Heart left ventricle (tissue), 16 donors: ENCODE measurements at regions not wholly inside any gene's neighbourhood (a gene's known extent, or its start where the extent isn't known, plus 50 kb on each side); places are given as distances from the start of the nearest gene placed in this dataset.

Source experiments
- ATAC-seq, 4 donors: fragments of 200-7000 bp; cut with Tn5 transposase; one replicate each; pipeline ENCODE4 v1.9.1; 2020 to 2022; ENCODE audit warnings: moderate library complexity in 4 of 4, mild to moderate bottlenecking in 3 of 4, moderate number of reproducible peaks in 1 of 4
- DNase-seq, 5 donors: peaks; one replicate each; pipeline ENCODE4 v3.0.0-alpha.2; 2020
- H3K27ac ChIP-seq, 12 donors: fragments of 200-600 bp; sonication (generic) in 4 of 12; one replicate each; pipeline versions ENCODE4 v1.5.0 to v1.8.0; 2016 to 2022; ENCODE audit warnings: mild to moderate bottlenecking in 2 of 12
- H3K27me3 ChIP-seq, 9 donors: fragments of 200-600 bp; sonication (generic) in 2 of 9; one replicate each; pipeline versions ENCODE4 v1.5.1 to v1.8.0; 2016 to 2022; ENCODE audit warnings: mild to moderate bottlenecking in 3 of 9
- H3K36me3 ChIP-seq, 9 donors: fragments of 200-600 bp; sonication (generic) in 2 of 9; one replicate each; pipeline versions ENCODE4 v1.5.0 to v1.8.0; 2018 to 2022; ENCODE audit warnings: mild to moderate bottlenecking in 2 of 9
- H3K4me1 ChIP-seq, 12 donors: fragments of 200-600 bp; sonication (generic) in 4 of 12; one replicate each; pipeline versions ENCODE4 v1.5.0 to v1.8.0; 2016 to 2022; ENCODE audit warnings: mild to moderate bottlenecking in 3 of 12
- H3K4me3 ChIP-seq, 12 donors: fragments of 200-600 bp; sonication (generic) in 4 of 12; one replicate each; pipeline versions ENCODE4 v1.5.0 to v1.8.0; 2017 to 2022; ENCODE audit warnings: mild to moderate bottlenecking in 9 of 12, moderate library complexity in 4 of 12
- H3K9me3 ChIP-seq, 12 donors: fragments of 200-600 bp; sonication (generic) in 4 of 12; one replicate each; pipeline versions ENCODE4 v1.5.0 to v1.8.0; 2016 to 2022; ENCODE audit warnings: mild to moderate bottlenecking in 1 of 12
- POLR2A ChIP-seq, 2 donors: fragments of 450-650 bp; IDR thresholded peaks; one replicate each; pipeline ENCODE4 v1.6.1; 2017; ENCODE audit warnings: antibody characterized with exemption in 2 of 2, mild to moderate bottlenecking in 2 of 2, moderate library complexity in 2 of 2
- WGBS, 4 donors: extraction: QIAGEN DNeasy Blood & Tissue Kit in 2 of 4; methylation state at CpG; one replicate each; pipeline versions ENCODE4 v1.1.5 to v1.1.7; 2013 to 2018; 5-methylcytosine and 5-hydroxymethylcytosine counted together
- intact Hi-C, 10 donors: fragments of 100-400 bp; cut with DNase I; formaldehyde crosslinking; loops; one replicate each; pipeline versions ENCODE4 v1.11.1 to v1.14.2; 2022
- TF ChIP-seq, protein P1 (sequence below), 12 donors: fragments of 200-600 bp; sonication (generic) in 4 of 12; IDR thresholded peaks; one replicate each; pipeline versions ENCODE4 v1.5.0 to v1.8.0; 2018 to 2022; ENCODE audit warnings: antibody characterized with exemption in 12 of 12, mild to moderate bottlenecking in 5 of 12
- donor health status: ischemic (EF 13 %, LVEDD 7.1; RV severe dilation, severe dysfunction).
- donor health status: healthy with polysubstance abuse.
- donor health status: DM: no; HTN: yes; CAD: no.
- donor health status: DM: no; HTN: no; CAD: no.
- donor health status: ischemic (EF 25% LVEDD 6.9; RV normal size, moderate dysfunction).
- donor health status: ischemic (EF 25% LVEDD 5.7; RV mildly dilated, moderate dysfunction).
- donor health status: healthy.
- donor health status: DM: yes; HTN: yes; CAD: no.
- donor health status: ischemic (EF 35%, LVEDD 5.7; RV mildly dilated, moderate dysfunction).
- donor health status: nonischemic (EF 11% LVEDD 7.7; RV severe dilation, severe dysfunction).
- donor health status: DM: yes; HTN: yes; CAD: no.
- donor health status: PGD.
- donor health status: ischemic (EF 29% LVEDD 5.4; RV normal size, mild dysfunction).
- donor health status: nonischemic (EF 23%, LVEDD 6.1; RV moderate dilation, normal function).

DNA sequence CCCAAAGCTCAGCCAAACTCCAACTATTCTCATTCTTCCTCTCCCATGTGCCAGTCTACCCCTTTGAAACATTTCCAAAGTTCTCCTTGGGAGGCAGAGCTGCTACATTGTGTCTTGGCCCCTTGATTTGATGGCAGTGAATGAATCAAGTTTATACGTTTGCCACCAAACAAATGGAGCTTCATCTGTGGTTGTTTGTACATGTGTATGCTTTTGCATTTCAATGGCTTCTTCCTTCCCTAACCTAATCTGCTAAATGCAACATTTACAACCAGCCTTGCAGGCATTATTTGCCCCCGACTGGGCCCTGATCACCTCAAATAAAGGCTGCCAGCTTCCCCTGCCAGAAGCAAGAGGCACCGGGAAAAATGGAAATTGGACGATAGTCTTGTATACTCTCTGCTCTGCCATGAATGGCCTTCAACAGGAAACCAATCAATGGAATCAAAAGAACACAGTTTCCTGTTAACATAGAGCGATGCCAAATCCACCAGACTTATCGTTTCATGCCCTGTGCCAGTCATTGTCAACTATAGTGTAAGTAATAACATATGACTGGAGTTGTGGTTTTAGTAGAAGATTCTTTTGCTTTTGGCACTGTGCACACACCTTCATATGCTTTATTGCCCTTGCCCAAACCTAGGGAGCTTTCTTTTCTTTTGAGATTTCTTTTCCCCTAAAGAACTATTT lies 97.8 kb downstream of the TMEM30B start:
- ATAC-seq, result no peak
- no peak overlapping the region for H3K27ac ChIP-seq

DNA sequence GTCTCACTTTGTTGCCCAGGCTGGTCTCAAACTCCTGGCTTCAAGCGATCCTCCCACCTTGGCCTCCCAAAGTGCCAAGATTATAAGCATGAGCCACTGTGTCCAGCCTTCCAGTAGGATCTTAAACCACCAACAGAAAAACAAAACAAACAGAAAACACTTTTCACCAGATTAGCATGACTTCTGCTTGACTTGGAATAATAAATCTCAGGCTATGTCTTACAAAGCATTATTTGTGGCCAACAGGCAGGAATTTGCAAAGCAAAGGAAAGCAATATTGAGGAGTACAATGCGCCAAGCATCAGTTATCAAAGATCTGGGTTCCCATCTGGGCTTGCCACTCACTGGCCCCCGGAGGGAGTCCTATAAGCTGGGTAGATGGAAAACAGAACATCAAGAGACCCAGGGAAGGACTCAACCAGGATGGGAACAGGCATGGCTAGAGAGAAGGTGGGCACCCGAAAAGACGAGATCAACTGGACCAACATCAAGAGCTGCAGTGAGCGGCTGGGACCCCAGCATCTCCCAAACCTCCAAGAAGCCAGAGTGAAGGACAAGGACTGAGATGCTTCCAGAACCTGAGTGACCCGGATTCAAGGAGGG lies 101.2 kb downstream of the TMEM30B start:
- intact Hi-C loops, result no loop called here
- H3K36me3 ChIP-seq, result no peaks in the 10 kb centered on the region

More for the DNA sequence above, 97.8 kb downstream of the TMEM30B start:
- peaks cover 0 to 18% (median 5%) of the 10 kb centered on the region in 12 donors for H3K4me1 ChIP-seq
- 54 to 58% (median 56%) methylated on average over 6 of the region's 6 CpGs for WGBS, 4 donors
- TF ChIP-seq POLR2A (IDR thresholded peaks at IDR 0.05), result no peak
- TF ChIP-seq, protein P1, sequence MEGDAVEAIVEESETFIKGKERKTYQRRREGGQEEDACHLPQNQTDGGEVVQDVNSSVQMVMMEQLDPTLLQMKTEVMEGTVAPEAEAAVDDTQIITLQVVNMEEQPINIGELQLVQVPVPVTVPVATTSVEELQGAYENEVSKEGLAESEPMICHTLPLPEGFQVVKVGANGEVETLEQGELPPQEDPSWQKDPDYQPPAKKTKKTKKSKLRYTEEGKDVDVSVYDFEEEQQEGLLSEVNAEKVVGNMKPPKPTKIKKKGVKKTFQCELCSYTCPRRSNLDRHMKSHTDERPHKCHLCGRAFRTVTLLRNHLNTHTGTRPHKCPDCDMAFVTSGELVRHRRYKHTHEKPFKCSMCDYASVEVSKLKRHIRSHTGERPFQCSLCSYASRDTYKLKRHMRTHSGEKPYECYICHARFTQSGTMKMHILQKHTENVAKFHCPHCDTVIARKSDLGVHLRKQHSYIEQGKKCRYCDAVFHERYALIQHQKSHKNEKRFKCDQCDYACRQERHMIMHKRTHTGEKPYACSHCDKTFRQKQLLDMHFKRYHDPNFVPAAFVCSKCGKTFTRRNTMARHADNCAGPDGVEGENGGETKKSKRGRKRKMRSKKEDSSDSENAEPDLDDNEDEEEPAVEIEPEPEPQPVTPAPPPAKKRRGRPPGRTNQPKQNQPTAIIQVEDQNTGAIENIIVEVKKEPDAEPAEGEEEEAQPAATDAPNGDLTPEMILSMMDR (IDR thresholded peaks at IDR 0.05), result no peak
- no peaks in the 10 kb centered on the region for H3K36me3 ChIP-seq
- no peak for DNase-seq
- H3K4me3 ChIP-seq, result no peak overlapping the region
- no peaks in the 10 kb centered on the region for H3K9me3 ChIP-seq
- peaks cover 0 to 21% (median 7%) of the 10 kb centered on the region in 9 donors for H3K27me3 ChIP-seq
- intact Hi-C loops, result no loop called here

DNA sequence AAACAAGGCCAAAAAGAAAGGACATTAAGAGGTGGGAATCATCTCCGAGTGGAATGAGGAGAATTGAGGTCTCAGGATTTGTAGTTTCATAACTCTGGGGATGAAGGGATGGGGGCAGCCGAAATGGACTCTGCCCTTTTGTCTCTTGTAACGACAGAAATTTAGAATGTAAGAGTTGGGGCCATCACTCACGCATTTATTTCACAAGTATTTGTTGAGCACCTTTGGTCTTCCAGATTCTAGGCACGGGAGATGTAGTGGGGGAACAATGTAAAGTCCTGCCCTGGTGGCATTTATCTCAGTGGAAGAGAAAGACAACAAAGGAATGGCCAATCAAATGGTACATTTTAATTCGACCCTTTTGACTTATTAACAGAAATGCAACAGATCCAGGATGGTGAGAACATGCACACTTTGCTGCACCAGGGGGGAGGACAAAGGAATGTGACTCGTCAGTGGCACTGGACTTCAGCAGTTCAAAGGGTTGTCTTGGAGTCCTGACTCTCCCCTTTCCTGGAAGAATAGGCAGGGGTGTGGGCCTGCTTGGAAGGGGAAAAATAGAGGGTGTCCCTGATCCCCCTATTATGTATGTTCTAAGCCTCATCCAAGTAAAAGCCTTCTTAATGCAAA lies 102.0 kb downstream of the TMEM30B start:
- peaks cover 0 to 3% (median 0%) of the 10 kb centered on the region in 9 donors for H3K27me3 ChIP-seq
- no peaks in the 10 kb centered on the region for H3K36me3 ChIP-seq
- DNase-seq, result no peak
- intact Hi-C loops, result no loop called here
- no peak overlapping the region for H3K4me3 ChIP-seq
- H3K27ac ChIP-seq, result no peak overlapping the region
- TF ChIP-seq, protein P1 (IDR thresholded peaks at IDR 0.05), result no peak
- TF ChIP-seq POLR2A (IDR thresholded peaks at IDR 0.05), result no peak
- WGBS, 4 donors, result 71 to 76% (median 74%) methylated on average over 7 of the region's 7 CpGs
- peaks cover 0 to 7% (median 0%) of the 10 kb centered on the region in 12 donors for H3K4me1 ChIP-seq
- no peaks in the 10 kb centered on the region for H3K9me3 ChIP-seq
- no peak for ATAC-seq

More for the DNA sequence above, 101.2 kb downstream of the TMEM30B start:
- no peak overlapping the region for H3K27ac ChIP-seq
- ATAC-seq (no peak), DNase-seq (no peak)
- H3K9me3 ChIP-seq, result no peaks in the 10 kb centered on the region
- peaks cover 0 to 7% (median 0%) of the 10 kb centered on the region in 12 donors for H3K4me1 ChIP-seq
- no peak overlapping the region for H3K4me3 ChIP-seq
- TF ChIP-seq, protein P1 (IDR thresholded peaks at IDR 0.05), result no peak
- no peak for TF ChIP-seq POLR2A (IDR thresholded peaks at IDR 0.05)
- H3K27me3 ChIP-seq, result peaks cover 0 to 3% (median 0%) of the 10 kb centered on the region in 9 donors
- 90 to 96% (median 93%) methylated on average over 7 of the region's 7 CpGs for WGBS, 4 donors
